Suppressor macrophage treated with lipopolysaccharide for 4 hours (primary cell): ENCODE measurements at regions not wholly inside any gene's neighbourhood (a gene's known extent, or its start where the extent isn't known, plus 50 kb on each side); places are given as distances from the start of the nearest gene placed in this dataset.
"Not testable (repeated sequence)": the region's sequence is repeated elsewhere in the genome, so short reads cannot be mapped to it uniquely, and the experiment has no call there.

ENCODE experiments used
- DNase-seq: peaks from one replicate; pipeline ENCODE4 v3.0.0-alpha.2; 2020

- DNase-seq: peak; percentile 92
These were observed 167.3 kb upstream of the THBS1 start for GRCh38 chr15:39413558-39413957.

DNA sequence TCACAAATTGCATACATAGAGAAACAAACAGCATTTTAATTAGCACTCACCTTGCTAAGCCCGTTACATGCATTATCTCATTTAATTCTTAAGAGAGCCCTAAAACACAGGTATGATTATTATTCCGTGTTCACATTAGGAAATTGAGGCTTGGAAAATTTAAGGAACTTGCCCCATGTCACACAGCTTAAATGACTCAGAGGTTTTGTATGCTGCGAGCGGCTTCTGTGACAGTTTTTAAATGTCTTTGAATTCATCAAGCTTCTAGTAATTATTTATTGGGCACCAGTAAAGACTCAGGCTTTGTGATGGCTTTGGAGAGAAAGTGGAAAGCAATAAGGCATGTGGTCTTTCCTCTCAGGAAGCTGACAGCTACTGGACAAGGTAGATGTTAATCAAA, 166.7 kb upstream of the THBS1 start:
- DNase-seq: peak; percentile 63

GRCh38 chr15:39415634-39416033, 165.2 kb upstream of the THBS1 start:
- no peak for DNase-seq

- no peak for DNase-seq
These were observed 164.6 kb upstream of the THBS1 start for GRCh38 chr15:39416258-39416657.

GRCh38 chr15:39417366-39418134, 163.3 kb upstream of the THBS1 start:
- DNase-seq: no peak

- DNase-seq: no peak
These were observed 161.2 kb upstream of the THBS1 start for GRCh38 chr15:39419651-39420050.

DNA sequence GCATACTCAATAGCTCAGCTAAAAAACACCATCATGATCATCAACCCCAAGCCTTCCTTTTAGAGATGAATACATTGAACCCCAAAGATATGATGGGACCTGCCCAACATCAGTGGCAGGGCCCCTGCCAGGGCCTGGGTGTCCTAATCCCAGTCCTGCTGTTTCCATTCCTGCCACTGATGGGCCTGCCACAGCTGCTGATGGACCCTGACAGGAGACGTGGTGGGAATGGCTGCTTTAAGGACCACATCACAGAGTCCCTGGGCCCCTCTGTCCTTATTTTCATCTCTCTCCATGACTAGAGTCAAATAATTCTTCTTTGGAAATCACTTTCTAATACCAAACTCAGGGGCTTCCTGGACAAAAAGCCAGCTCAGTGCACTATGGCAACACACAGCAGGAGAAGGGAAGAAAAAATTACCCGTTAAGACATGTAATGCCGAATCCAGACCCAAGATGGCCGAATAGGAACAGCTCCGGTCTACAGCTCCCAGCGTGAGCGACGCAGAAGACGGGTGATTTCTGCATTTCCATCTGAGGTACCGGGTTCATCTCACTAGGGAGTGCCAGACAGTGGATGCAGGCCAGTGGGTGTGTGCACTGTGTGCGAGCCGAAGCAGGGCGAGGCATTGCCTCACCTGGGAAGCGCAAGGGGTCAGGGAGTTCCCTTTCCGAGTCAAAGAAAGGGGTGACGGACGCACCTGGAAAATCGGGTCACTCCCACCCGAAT, 160.6 kb upstream of the THBS1 start:
- not testable (repeated sequence) for DNase-seq

DNA sequence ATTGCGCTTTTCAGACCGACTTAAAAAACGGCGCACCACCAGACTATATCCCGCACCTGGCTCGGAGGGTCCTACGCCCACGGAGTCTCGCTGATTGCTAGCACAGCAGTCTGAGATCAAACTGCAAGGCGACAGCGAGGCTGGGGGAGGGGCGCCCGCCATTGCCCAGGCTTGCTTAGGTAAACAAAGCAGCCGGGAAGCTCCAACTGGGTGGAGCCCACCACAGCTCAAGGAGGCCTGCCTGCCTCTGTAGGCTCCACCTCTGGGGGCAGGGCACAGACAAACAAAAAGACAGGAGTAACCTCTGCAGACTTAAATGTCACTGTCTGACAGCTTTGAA, 160.1 kb upstream of the THBS1 start:
- DNase-seq: not testable (repeated sequence)

DNA sequence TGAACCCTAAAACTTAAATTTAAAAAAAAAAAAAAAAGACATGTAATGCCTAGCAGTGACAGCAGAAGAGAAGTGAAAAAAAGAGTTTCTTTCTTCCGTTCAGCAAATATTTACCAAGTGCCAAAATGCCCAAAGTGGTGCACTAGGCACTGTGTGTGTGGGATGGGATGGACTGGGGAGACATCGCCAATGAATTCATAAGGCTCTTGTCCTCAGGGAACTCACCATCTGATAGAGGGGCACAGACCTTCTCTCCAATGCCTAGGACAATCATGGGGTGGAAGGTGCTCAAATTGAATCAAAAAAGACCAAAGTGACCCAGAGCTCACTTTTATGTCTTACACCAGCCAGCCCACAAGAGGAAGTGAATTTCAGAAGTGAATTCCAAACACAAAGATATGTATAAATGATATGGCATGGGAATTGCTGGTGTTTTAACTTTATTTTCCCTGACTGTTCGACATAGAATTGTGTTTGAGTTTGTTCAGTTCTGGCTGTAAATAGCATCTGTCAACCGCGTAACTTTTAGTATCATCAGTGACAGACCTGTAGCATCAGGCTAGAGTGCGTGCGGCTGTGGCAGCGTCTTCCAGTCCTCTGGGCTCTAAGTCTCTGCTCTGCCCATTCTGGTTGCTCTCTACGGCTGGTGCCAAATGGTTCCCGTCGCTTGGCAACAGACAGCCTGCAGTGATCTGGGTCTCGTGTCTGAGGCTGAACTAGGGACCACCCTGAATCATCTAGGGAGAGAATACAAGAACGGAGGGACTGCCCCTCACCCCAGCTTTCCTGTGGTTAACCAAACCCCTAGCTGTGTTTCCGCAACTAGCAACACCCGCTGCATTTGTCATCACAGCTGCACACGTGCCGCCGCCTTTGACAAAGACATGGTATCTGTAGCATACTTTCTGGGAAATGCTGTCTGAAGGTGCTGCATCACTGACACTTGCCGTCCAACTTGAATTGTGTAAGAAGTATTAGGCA, 154.0 kb upstream of the THBS1 start:
- DNase-seq: peak; percentile 93

DNA sequence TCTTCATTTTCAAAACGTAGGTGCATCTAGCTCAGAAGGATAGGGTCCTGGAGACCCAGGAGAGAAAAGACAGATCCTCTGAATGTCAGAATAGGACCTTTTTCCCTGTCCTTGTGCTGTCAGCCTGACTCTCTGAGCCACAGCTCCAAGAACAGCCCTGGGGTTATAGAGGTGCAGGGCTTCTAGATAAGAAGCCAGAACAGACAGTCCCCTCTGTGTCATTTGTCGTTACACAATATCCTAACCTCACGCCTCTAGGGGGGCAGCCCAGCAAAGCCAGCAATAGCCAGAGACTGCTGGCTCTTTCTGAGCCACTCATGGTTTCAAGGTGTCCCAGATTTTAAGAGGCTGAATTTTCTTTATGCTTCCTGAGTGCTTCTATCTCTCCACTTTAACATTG, 153.2 kb upstream of the THBS1 start:
- DNase-seq: no peak

DNA sequence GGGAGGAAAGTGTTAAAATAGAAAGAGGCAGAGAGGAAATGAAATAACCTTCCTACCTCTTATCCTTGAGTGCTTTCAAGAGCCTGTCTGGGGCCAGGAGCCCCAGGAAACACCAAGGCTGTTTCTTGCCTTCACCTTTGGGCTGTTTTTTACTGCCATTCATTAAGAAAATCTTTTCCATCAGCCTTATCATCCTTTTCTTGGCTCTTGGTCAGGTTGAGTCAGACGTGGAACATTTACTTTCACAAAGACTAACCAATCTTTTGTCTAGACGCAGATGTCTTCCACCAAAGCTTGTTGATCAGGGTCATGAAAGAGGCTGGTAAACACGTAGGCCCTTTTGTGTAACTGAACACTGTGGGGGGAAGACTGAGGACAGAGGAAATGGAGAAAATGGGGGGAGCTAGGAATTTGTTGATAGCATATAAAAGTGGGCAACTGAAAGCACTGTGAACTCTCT, 151.0 kb upstream of the THBS1 start:
- no peak for DNase-seq

DNA sequence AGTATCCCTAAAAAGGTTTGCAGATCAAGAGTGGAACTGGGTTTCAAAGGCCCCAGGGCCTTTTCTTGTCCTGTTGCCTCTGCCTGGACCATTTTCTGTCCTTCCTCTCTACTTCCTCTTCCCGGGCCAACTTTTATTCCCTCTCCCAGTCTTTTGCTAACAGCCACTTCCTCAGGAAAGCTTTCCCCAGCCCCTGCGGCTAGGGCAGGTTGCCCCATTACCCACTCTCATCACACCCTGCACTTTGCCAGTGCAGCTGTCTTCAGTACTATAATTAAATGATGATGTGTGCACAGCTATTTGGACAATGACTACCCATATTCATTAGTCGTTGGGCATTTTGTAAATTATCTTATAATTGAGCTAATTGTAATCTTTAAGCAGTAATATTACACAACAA, 150.5 kb upstream of the THBS1 start:
- DNase-seq: no peak

DNA sequence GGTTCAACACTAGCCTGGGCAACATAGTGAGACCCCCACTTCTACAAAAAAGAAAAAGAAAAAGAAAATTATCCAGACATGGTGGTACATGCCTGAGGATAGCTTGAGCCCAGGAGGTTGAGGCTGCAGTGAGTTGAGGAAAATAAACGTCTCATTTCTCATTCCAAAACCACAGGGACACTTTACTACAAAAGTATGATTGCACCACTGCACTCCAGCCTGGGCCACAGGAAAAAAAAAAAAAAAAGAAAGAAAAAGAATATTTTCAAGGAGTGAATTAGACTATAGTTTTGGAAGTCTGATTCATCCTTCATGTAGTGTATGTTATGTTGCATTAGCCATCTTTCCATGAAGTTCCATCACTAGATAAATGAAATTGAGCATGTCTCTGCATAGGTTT, 149.5 kb upstream of the THBS1 start:
- no peak for DNase-seq

- no peak for DNase-seq
These were observed 148.9 kb upstream of the THBS1 start for GRCh38 chr15:39432026-39432425.

DNA sequence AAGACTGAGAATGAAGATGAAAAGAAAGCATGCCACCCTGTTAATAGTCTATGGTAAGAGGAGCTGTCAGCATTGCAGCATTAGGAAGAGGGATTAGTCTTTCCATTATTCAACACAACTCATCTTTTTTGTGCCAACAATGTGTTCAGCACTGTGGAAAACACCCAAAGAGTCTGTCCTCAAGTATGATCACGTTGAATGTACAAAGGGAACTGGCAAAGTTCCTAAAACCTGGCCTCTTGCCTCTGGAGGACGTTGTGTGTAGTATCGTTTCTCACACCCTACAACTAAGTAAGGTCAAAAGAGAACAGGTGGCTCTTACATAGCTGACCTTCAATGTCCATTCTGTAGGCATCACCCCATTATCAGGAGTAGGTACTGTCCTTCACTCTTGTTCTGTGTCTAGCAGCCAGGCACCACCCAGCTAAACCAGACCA, 147.9 kb upstream of the THBS1 start:
- DNase-seq: no peak

- peak; percentile 61 for DNase-seq
These were observed 147.5 kb upstream of the THBS1 start for GRCh38 chr15:39433376-39433775.

- DNase-seq: no peak
These were observed 146.7 kb upstream of the THBS1 start for GRCh38 chr15:39434163-39434562.

GRCh38 chr15:39434751-39435238, 146.1 kb upstream of the THBS1 start:
- DNase-seq: peak; percentile 29

DNA sequence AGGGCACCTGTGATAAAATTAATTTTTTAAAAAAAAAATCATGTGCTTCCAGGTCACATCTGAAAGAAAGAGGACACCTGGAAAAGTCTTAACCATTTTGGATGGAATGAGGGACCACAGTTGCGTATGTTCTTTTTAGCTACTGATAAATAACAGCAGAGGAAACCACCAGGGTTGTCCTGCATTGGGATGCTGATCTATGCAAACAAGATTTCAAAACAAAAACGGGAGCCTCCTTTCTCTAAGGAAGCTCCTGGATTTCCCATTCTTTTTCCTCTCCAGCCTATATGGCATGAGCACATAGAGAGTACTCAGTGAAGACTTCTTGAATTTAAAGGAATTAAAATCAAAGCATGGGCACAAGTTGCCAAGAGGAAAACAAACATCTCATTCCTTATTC, 145.6 kb upstream of the THBS1 start:
- no peak for DNase-seq

DNA sequence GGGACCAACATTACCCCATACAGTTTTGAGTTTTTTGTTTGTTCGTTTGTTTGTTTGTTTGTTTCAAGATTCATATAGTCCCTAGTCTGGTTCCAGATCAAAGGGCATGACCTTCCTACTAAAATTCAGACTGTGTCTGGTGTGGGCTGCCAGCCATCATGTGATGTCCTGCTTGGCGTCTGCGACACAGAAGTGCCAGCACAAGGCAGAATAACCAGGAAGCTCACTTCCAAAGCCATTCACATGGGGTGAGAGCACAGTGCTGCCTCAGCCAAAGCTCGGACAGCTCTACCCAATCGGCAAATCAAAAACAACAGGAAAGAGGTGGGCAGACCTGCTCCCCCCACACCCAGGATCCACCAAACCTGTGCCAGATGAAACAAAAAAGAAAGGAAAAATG, 142.6 kb upstream of the THBS1 start:
- DNase-seq: peak; percentile 50

DNA sequence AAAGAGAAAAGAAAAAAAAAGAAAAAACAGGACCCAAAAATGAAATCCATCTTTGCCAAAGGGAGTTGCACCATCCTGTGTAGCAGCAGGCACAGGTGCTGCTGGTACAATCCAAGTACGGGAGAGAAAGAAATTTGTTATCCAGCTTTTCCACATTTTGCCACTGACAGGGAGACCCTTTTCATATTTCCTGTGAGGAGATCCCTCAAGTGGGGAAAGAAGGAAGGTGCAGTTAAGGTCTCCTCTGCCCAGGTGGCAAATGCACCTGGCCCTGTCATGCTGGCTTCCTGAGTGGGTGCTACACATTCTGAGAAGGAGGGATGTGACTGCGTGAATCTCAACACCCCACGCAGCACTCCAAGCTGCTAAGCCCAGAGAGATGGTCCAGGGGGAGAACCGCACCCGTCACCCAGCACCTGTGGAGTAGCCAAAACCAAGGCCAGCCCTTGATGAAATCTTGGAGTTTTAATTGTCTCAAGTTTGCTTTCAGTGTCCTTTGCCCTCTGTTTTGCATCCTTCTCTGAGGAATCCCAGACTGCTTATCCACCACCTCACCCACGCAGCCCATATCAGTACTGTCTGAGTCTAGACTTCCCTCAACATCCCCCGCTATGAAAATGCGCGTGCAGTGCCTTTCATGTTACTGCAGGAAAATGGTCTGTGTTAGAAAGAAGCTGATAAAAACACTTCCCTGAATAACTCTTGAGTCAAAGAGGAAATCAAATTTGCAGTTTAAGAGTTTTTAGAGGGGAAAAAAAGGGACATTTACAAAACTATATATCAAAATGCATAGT, 141.9 kb upstream of the THBS1 start:
- peak; percentile 60 for DNase-seq

DNA sequence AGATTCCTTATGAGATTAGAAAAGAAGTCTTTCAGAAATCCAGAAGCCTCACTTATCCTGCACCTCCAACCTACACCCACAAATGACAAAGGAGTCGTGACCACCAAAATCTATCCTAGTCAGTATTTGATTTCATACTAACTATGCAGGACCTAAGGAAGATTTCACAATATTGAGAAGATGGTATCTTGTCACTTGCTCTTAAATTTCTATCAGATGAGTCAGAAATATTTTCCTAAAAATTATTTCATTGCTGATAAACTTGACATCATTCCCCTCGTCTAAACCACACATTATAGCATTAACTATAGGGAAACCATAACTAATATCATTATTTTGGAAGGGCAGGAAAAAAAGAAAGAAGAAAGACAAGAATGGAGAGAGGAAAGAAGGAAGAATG, 138.0 kb upstream of the THBS1 start:
- no peak for DNase-seq
